DMS153 (cell line): ENCODE measurements at regions not wholly inside any gene's neighbourhood (a gene's known extent, or its start where the extent isn't known, plus 50 kb on each side); places are given as distances from the start of the nearest gene placed in this dataset.
"Not testable (repeated sequence)": the region's sequence is repeated elsewhere in the genome, so short reads cannot be mapped to it uniquely, and the experiment has no call there.

Experiments used
- DNase-seq: peaks from one replicate; lab custom pipeline; 2025; lab: John Stamatoyannopoulos, UW

- DNase-seq: no peak
These were observed 88.7 kb downstream of the PLXNA1 start for GRCh38 chr3:127071597-127072001.

GRCh38 chr3:127072221-127072771 lies 89.4 kb downstream of the PLXNA1 start:
- DNase-seq: no peak

DNA sequence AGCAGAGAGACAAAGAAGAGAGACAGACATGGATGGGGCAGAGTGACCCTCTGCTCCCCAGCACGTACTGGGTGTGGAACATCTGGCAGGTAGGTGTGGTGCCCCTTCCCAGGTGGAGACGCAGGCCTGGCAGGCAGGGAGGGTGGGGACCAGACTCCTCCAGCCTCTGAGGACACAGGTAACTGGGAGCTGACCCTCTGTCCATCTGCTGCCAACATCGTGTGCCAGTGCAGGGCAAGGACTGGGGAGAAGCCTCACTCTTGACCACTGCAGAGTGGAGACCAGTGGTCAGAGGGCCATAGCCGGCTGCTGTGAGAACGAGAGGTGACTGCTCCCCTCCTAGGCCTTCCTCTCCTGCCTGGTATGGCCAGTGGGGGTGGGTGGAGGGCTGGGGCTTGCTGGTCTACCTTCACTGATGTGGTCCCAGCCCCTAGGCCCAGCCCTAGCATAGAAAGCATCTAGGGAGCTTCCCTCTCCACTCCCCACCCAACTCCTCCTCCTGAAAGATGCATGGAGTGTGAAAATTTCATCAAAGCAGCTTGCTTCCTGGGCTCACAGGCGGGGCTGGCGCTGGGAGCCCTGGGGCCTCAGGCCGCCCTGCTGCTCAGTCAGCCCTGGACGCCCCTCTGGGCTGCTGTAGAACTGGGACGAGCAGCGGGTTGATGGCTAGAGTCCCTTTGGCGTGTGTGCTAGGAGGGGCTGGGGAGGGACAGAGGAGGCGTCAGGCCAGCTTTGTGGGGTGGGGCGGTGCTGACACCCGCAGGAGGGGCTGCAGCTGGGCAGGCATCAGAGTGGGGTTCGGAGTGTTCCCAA lies 90.3 kb downstream of the PLXNA1 start:
- DNase-seq: no peak

GRCh38 chr3:127073941-127074820 lies 91.3 kb downstream of the PLXNA1 start:
- peak; percentile 3 for DNase-seq

DNA sequence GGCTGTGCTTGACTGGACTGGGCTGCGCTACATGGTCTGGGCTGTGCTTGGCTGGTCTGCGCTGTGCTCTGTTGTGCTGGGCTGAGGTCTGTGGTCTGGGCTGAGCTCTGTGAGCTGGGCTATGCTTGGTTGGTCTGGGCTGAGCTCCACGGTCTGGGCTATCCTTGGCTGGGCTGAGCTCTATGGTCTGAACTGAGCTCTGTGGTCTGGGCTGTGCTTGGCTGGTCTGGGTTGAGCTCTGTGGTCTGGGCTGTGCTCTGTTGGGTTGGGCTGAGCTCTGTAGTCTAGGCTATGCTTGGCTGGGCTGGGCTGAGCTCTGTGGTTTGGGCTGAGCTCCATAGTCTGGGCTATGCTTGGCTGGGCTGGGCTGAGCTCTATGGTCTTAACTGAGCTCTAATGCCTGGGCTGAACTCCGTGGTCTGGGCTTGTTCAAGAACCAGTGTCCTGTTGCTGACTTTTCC lies 92.0 kb downstream of the PLXNA1 start:
- peak; percentile 83 for DNase-seq

DNA sequence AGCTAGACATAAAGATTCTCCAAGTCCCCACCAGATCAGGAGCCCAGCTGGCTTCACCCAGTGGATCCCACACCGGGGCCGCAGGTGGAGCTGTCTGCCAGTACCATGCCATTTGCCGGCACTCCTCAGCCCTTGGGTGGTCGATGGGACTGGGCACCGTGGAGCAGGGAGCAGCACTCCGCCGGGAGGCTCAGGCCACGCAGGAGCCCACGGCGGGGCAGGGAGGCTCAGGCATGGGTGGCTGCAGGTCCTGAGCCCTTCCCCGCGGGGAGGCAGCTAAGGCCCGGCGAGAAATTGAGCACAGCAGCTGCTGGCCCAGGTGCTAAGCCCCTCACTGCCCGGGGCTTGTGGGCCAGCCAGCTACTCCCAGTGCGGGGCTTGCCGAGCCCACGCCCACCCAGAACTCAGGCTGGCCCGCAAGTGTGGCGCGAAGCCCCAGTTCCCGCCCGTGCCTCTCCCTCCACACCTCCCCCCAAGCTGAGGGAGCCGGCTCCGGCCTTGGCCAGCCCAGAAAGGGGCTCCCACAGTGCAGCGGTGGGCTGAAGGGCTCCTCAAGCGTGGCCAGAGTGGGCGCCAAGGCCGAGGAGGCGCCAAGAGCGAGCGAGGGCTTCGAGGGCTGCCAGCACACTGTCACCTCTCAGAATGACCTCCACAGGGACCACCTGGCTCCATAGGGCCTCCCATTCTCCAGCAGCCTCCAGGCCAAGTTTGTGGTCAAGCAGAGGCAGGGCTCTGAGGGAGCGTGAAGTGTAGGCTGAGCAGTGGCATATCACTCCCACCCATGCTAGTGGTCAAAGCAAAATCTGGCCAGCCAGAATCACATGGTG lies 93.5 kb downstream of the PLXNA1 start:
- DNase-seq: not testable (repeated sequence)

DNA sequence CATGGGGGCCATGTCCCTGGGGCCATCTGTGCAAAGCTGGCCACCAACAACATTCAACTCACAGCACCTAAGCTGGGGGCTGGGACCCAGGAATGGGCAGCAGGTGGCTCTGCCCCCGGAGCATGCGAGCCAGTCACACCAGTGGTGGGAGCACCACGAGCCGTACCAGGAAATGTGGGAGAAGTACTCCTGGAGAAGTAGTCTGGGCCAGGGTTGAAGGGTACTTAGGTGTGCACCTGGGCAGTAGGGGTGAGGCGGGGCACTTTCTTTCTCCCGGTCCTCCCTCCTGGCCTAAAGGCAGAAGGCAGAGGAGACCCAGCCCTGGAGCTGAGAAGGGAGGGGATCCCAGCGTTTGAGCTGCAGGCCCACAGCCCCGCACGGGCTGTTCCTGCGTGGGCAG lies 94.2 kb downstream of the PLXNA1 start:
- DNase-seq: no peak

GRCh38 chr3:127077505-127078064 lies 94.7 kb downstream of the PLXNA1 start:
- DNase-seq: no peak

- DNase-seq: no peak
These were observed 95.7 kb downstream of the PLXNA1 start for GRCh38 chr3:127078626-127079025.

- DNase-seq: no peak
These were observed 96.3 kb downstream of the PLXNA1 start for GRCh38 chr3:127079211-127079610.

DNA sequence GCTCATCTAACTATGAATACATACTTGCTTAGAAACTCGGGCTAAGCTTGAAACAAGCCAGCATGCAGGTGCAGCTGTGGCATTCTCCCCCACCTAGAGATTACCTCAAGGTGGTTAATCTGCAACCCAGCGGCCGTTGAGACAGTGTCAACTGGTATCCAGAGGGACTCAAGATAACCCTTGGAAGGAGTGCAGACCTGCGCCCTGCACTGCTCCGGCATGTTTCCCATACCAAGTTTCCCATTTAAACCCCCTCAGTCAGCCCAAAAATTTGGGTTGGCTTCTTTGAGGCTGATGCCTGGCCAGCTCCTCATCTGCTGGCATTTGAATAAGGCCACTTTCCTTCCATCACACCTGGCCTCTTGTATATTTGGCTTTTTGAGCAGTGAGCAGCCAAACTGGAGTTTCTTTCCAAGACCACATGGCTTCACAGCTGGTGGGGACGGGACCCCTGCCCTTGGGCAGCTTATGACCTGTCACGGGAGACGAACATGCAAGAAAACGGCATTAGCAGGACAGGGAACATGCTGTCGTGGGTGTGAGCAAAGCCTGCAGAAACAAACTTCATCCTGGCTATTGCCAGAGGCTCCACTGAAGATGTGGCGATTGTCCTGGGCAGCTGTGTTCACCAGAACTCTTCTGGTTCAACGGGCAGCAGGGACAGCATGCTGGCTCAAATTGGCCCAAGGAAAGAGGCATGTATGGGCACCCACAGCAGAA lies 98.2 kb downstream of the PLXNA1 start:
- DNase-seq: no peak

DNA sequence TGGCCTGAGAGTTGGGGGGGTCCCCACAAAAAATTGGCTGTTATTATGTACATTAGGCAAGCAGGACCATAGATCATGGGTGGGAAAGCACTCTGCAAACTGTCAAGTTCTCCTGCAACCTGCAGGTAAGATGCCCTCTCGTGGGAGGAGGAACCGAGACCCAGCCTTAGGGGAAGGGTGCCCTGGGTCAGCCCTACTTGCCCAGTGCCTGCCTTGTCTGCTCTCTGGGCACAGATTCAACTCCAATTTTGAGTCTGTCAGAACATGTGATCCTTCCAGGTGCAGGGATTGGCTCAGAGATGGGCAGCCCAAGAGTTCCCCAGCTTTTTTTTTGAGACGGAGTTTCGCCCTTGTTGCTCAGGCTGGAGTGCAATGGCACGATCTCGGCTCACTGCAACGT lies 99.2 kb downstream of the PLXNA1 start:
- no peak for DNase-seq

GRCh38 chr3:127083778-127084397 lies 101.0 kb downstream of the PLXNA1 start:
- no peak for DNase-seq

DNA sequence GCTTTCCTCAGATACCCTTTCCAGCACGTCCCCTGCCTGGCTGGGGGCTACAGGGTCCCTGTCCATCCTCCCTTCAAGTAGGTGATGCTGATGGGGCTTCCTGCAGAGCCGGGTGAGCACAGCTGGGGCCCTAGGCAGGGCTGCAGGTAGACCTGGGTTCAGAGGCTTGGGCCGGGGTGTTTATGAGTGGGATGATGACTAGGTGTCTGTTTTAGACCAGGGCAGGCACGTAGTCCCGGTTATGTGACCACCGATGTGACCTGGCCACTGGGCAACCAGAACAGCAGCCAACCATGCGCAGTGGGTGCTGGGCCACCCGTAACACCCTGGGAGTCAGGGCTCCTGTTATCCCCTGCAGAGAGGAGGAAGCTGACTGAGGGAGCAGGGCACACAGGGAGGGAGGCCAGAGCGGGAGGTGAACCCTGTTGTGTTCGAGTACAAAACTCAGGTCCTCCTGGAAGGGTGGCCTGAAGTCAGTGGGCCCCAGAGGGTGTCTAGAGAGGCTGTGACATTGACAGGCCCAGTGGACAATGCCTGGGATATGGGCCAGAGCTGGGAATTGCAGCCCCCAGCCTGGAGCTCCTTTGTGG lies 101.6 kb downstream of the PLXNA1 start:
- no peak for DNase-seq

GRCh38 chr3:127085576-127085975 lies 102.7 kb downstream of the PLXNA1 start:
- DNase-seq: no peak

GRCh38 chr3:127086591-127086990 lies 103.7 kb downstream of the PLXNA1 start:
- not testable (repeated sequence) for DNase-seq

DNA sequence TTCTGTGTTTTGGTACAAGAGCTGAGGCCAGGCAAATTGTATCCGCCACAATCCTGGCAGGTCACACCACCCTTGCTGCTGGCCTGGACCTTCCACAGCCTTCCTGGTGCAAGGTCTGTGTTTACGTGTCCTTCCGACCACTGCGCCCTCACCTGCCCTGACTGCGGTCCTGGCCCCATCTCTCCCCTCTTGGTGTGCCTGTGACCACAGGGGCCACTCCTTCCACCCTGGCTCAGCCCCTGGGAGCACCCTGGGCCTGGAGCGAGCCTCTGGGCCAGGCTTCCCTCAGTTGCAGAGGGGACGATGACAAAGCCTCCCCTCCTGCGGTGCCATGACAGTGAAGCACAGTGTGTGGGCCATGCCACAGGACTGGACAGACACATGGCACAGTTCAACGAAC lies 104.5 kb downstream of the PLXNA1 start:
- DNase-seq: no peak

GRCh38 chr3:127088511-127089351 lies 104.2 kb upstream of the PRR23E start:
- DNase-seq: no peak
